GM21423 (cell line): ENCODE measurements at regions not wholly inside any gene's neighbourhood (a gene's known extent, or its start where the extent isn't known, plus 50 kb on each side); places are given as distances from the start of the nearest gene placed in this dataset.
"Not testable (repeated sequence)": the region's sequence is repeated elsewhere in the genome, so short reads cannot be mapped to it uniquely, and the experiment has no call there.

Source experiments
- ATAC-seq: cut with Tn5 transposase; IDR thresholded peaks from one replicate; pipeline ENCODE4 v1.9.1; 2021; ENCODE audit warnings: mild to moderate bottlenecking, moderate library complexity; ENCODE audit not compliant: unreplicated experiment

- no peak for ATAC-seq
Measured at GRCh38 chrX:122850326-122850725, 333.8 kb upstream of the GRIA3 start.

GRCh38 chrX:122856205-122856604 is 327.9 kb upstream of the GRIA3 start:
- no peak for ATAC-seq

- no peak for ATAC-seq
Measured at GRCh38 chrX:122857734-122858133, 326.3 kb upstream of the GRIA3 start.

GRCh38 chrX:122863067-122863466 is 321.0 kb upstream of the GRIA3 start:
- ATAC-seq = no peak

GRCh38 chrX:122866532-122866931 is 317.5 kb upstream of the GRIA3 start:
- ATAC-seq = no peak

- no peak for ATAC-seq
Measured at GRCh38 chrX:122868631-122869030, 315.4 kb upstream of the GRIA3 start.

GRCh38 chrX:122869171-122869570 is 314.9 kb upstream of the GRIA3 start:
- ATAC-seq = no peak

- no peak for ATAC-seq
Measured at GRCh38 chrX:122878269-122878668, 305.8 kb upstream of the GRIA3 start.

GRCh38 chrX:122880952-122881351 is 303.1 kb upstream of the GRIA3 start:
- no peak for ATAC-seq

- no peak for ATAC-seq
Measured at GRCh38 chrX:122890729-122891128, 293.3 kb upstream of the GRIA3 start.

GRCh38 chrX:122906726-122907125 is 277.4 kb upstream of the GRIA3 start:
- ATAC-seq = no peak

GRCh38 chrX:122907375-122907774 is 276.7 kb upstream of the GRIA3 start:
- no peak for ATAC-seq

- no peak for ATAC-seq
Measured at GRCh38 chrX:122910697-122911096, 273.4 kb upstream of the GRIA3 start.

GRCh38 chrX:122913134-122913533 is 270.9 kb upstream of the GRIA3 start:
- ATAC-seq = no peak

GRCh38 chrX:122913764-122914163 is 270.3 kb upstream of the GRIA3 start:
- no peak for ATAC-seq

GRCh38 chrX:122914256-122914655 is 269.8 kb upstream of the GRIA3 start:
- no peak for ATAC-seq

- ATAC-seq = no peak
Measured at GRCh38 chrX:122934131-122934530, 249.9 kb upstream of the GRIA3 start.

GRCh38 chrX:122940199-122940598 is 243.9 kb upstream of the GRIA3 start:
- no peak for ATAC-seq

GRCh38 chrX:122941806-122942205 is 242.3 kb upstream of the GRIA3 start:
- ATAC-seq = no peak

GRCh38 chrX:122943918-122944317 is 240.2 kb upstream of the GRIA3 start:
- no peak for ATAC-seq

- ATAC-seq = no peak
Measured at GRCh38 chrX:122945328-122945727, 238.8 kb upstream of the GRIA3 start.

GRCh38 chrX:122972604-122973003 is 211.5 kb upstream of the GRIA3 start:
- no peak for ATAC-seq

- ATAC-seq = no peak
Measured at GRCh38 chrX:122982521-122982920, 201.6 kb upstream of the GRIA3 start.

- not testable (repeated sequence) for ATAC-seq
Measured at GRCh38 chrX:123002844-123003243, 181.2 kb upstream of the GRIA3 start.
